ENCODE measurements at regions not wholly inside any gene's neighbourhood (a gene's known extent, or its start where the extent isn't known, plus 50 kb on each side); places are given as distances from the start of the nearest gene placed in this dataset.

GRCh38 chr16:85479972-85480726 lies 133.0 kb upstream of the GSE1 start:
- H3K27ac ChIP-seq: no peak overlapping the region
- no peak overlapping the region for H3K4me3 ChIP-seq
- 0 out of 2 replicates have a peak, but pooled peaks cover 3% of the 10 kb centered on the region for H3K4me1 ChIP-seq (ENCODE audit: insufficient read depth)
- 94 to 95% methylated on average over 25 to 26 of the region's 26 CpGs for WGBS, 2 experiments (ENCODE audit: low coverage in 1 of 2, low lambda C conversion rate in 2 of 2, missing lambda C conversion rate in 2 of 2)
- in situ Hi-C loops (cut with MboI): no loop called here
- TF ChIP-seq EZH2phosphoT487 (IDR thresholded peaks at IDR 0.05; ENCODE audit: insufficient read depth, low read depth) (no peak), EZH2 (IDR thresholded peaks at IDR 0.05; ENCODE audit: insufficient read depth, poor library complexity, severe bottlenecking) (no peak)
- no peaks in the 10 kb centered on the region for H3K36me3 ChIP-seq (ENCODE audit: low read depth)
- H2AFZ ChIP-seq: no peak overlapping the region
- H3K79me2 ChIP-seq (ENCODE audit: insufficient read depth): peaks cover 6% of the 10 kb centered on the region; the same call in 1 of the 2 replicates
- H3K9ac ChIP-seq: no peak overlapping the region
- no peaks in the 10 kb centered on the region for H3F3A ChIP-seq (ENCODE audit: insufficient read depth)
- H4K20me1 ChIP-seq (ENCODE audit: insufficient read depth): no peaks in the 10 kb centered on the region
- no peak overlapping the region for H3K4me2 ChIP-seq (ENCODE audit: unreplicated experiment)
- DNase-seq: no peak
- no peaks in the 10 kb centered on the region for H3K9me2 ChIP-seq (ENCODE audit: insufficient read depth)
- H3K27me3 ChIP-seq (replicated peaks; ENCODE audit: insufficient read depth): no peaks in the 10 kb centered on the region
- no peaks in the 10 kb centered on the region for H3K9me3 ChIP-seq (ENCODE audit: low read depth)

- in situ Hi-C loops (cut with MboI): no loop called here
- no peaks in the 10 kb centered on the region for H3K9me3 ChIP-seq (ENCODE audit: low read depth)
- H3K9me2 ChIP-seq (ENCODE audit: insufficient read depth): no peaks in the 10 kb centered on the region
- no peak overlapping the region for H2AFZ ChIP-seq
- WGBS, 2 experiments (ENCODE audit: low coverage in 1 of 2, low lambda C conversion rate in 2 of 2, missing lambda C conversion rate in 2 of 2): 90 to 91% methylated on average over 17 to 18 of the region's 18 CpGs
- DNase-seq: no peak
- no peak overlapping the region for H3K27ac ChIP-seq
- peaks cover 6% of the 10 kb centered on the region; the same call in 1 of the 2 replicates for H3K79me2 ChIP-seq (ENCODE audit: insufficient read depth)
- H3K9ac ChIP-seq: no peak overlapping the region
- no peaks in the 10 kb centered on the region for H3K4me1 ChIP-seq (ENCODE audit: insufficient read depth)
- H3F3A ChIP-seq (ENCODE audit: insufficient read depth): no peaks in the 10 kb centered on the region
- H3K4me3 ChIP-seq: no peak overlapping the region
- no peaks in the 10 kb centered on the region for H3K36me3 ChIP-seq (ENCODE audit: low read depth)
- no peak overlapping the region for H3K4me2 ChIP-seq (ENCODE audit: unreplicated experiment)
- H3K27me3 ChIP-seq (replicated peaks; ENCODE audit: insufficient read depth): no peaks in the 10 kb centered on the region
- no peaks in the 10 kb centered on the region for H4K20me1 ChIP-seq (ENCODE audit: insufficient read depth)
- TF ChIP-seq EZH2phosphoT487 (IDR thresholded peaks at IDR 0.05; ENCODE audit: insufficient read depth, low read depth): no peak
- TF ChIP-seq EZH2 (IDR thresholded peaks at IDR 0.05; ENCODE audit: insufficient read depth, poor library complexity, severe bottlenecking): no peak
Measured at GRCh38 chr16:85480727-85481101, 132.4 kb upstream of the GSE1 start.

- H3K9ac ChIP-seq: no peak overlapping the region
- H3K4me3 ChIP-seq: no peak overlapping the region
- H3K36me3 ChIP-seq (ENCODE audit: low read depth): no peaks in the 10 kb centered on the region
- H3K9me3 ChIP-seq (ENCODE audit: low read depth): no peaks in the 10 kb centered on the region
- H3K27me3 ChIP-seq (replicated peaks; ENCODE audit: insufficient read depth): no peaks in the 10 kb centered on the region
- TF ChIP-seq EZH2phosphoT487 (IDR thresholded peaks at IDR 0.05; ENCODE audit: insufficient read depth, low read depth) (no peak), EZH2 (IDR thresholded peaks at IDR 0.05; ENCODE audit: insufficient read depth, poor library complexity, severe bottlenecking) (no peak)
- DNase-seq: no peak
- H3K4me1 ChIP-seq (ENCODE audit: insufficient read depth): no peaks in the 10 kb centered on the region
- no peaks in the 10 kb centered on the region for H4K20me1 ChIP-seq (ENCODE audit: insufficient read depth)
- H3K27ac ChIP-seq: no peak overlapping the region
- no peak overlapping the region for H2AFZ ChIP-seq
- in situ Hi-C loops (cut with MboI): no loop called here
- no peak overlapping the region for H3K4me2 ChIP-seq (ENCODE audit: unreplicated experiment)
- WGBS, 2 experiments (ENCODE audit: low coverage in 1 of 2, low lambda C conversion rate in 2 of 2, missing lambda C conversion rate in 2 of 2): 100% methylated on average over 1 of the region's 1 CpG
- H3K9me2 ChIP-seq (ENCODE audit: insufficient read depth): no peaks in the 10 kb centered on the region
- H3K79me2 ChIP-seq (ENCODE audit: insufficient read depth): peaks cover 6% of the 10 kb centered on the region; the same call in 1 of the 2 replicates
- no peaks in the 10 kb centered on the region for H3F3A ChIP-seq (ENCODE audit: insufficient read depth)
Measured at GRCh38 chr16:85481206-85481605, 131.9 kb upstream of the GSE1 start.

- Histone ChIP-seq H3K9me3 (ENCODE audit: low read depth) (no peaks in the 10 kb centered on the region), H3K4me3 (no peak overlapping the region), H3K27me3 (replicated peaks; ENCODE audit: insufficient read depth) (no peaks in the 10 kb centered on the region), H3K79me2 (ENCODE audit: insufficient read depth) (peaks cover under 1% of the 10 kb centered on the region; the same call in 1 of the 2 replicates), H3K9me2 (ENCODE audit: insufficient read depth) (no peaks in the 10 kb centered on the region), H3K27ac (no peak overlapping the region), H2AFZ (no peak overlapping the region), H3K36me3 (ENCODE audit: low read depth) (no peaks in the 10 kb centered on the region), H4K20me1 (ENCODE audit: insufficient read depth) (no peaks in the 10 kb centered on the region), H3K4me1 (ENCODE audit: insufficient read depth) (no peaks in the 10 kb centered on the region), H3K4me2 (ENCODE audit: unreplicated experiment) (no peak overlapping the region), H3K9ac (no peak overlapping the region), H3F3A (ENCODE audit: insufficient read depth) (no peaks in the 10 kb centered on the region)
- WGBS, 2 experiments (ENCODE audit: low coverage in 1 of 2, low lambda C conversion rate in 2 of 2, missing lambda C conversion rate in 2 of 2): 86% methylated on average over 19 of the region's 19 CpGs
- no peak for DNase-seq
- in situ Hi-C loops (cut with MboI): no loop called here
- no peak for TF ChIP-seq EZH2 (IDR thresholded peaks at IDR 0.05; ENCODE audit: insufficient read depth, poor library complexity, severe bottlenecking)
- TF ChIP-seq EZH2phosphoT487 (IDR thresholded peaks at IDR 0.05; ENCODE audit: insufficient read depth, low read depth): no peak
Measured at GRCh38 chr16:85481738-85482137, 131.4 kb upstream of the GSE1 start.
